HT1080 (cell line): ENCODE measurements at regions not wholly inside any gene's neighbourhood (a gene's known extent, or its start where the extent isn't known, plus 50 kb on each side); places are given as distances from the start of the nearest gene placed in this dataset.

ENCODE experiments used
- DNase-seq: peaks from one replicate; pipeline ENCODE4 v3.0.0-alpha.2; 2015; ENCODE audit warnings: low read depth

GRCh38 chr2:12052796-12053195, 306.4 kb downstream of the LPIN1 start:
- DNase-seq: no peak

DNA sequence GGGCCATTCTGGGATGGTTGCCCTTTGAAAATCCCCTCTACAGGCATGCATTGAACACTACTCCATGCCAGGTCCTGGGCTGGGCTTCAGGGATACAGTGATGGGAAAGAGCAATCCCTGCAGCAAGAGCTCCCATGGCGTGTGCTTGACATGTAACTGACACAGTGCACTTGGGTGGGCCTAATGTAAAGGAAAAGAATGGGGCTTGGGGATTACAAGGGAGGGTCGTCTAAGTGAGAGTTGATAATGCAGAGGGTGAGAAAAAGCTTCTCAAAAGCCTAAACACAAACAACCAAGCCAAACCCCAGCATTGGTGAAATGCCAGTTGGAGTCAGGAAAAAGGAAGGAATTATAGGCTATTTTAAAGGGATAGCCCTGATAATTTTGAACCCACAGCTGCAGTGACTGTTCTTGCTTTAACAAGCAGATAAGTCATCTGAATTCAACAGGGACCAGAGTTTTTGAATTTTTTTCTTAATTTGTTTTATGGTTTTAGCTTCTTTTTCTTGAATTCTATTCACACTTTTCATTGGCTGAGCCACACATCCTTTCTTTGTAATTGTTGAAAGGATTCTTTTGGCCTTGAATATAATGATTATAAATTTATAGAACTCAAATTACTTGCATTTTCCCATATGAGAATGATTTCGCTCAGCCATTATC, 308.7 kb downstream of the LPIN1 start:
- DNase-seq: no peak

- DNase-seq: peak; percentile 91
These were observed 311.2 kb downstream of the LPIN1 start for GRCh38 chr2:12057436-12058166.

GRCh38 chr2:12059616-12060441, 313.4 kb downstream of the LPIN1 start:
- DNase-seq: peak; percentile 71

DNA sequence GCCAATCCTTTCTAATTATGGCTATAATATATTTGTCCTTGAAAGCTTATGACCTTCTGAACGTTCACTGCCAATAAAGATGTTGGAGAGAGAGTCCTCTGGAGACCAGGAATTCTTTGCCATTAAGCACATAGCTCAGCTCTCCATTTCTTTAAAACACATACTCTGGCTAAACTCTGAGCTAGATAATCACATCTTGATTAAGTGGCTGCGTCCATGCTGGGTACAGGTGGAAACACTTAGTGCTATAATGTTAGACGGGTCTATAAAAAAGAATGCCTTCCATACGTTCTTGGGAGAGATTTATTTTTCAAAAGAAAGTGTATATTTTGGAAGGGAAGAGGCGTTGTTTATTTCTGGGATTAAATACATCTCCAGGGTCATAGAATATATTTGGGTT, 314.5 kb downstream of the LPIN1 start:
- DNase-seq: no peak

DNA sequence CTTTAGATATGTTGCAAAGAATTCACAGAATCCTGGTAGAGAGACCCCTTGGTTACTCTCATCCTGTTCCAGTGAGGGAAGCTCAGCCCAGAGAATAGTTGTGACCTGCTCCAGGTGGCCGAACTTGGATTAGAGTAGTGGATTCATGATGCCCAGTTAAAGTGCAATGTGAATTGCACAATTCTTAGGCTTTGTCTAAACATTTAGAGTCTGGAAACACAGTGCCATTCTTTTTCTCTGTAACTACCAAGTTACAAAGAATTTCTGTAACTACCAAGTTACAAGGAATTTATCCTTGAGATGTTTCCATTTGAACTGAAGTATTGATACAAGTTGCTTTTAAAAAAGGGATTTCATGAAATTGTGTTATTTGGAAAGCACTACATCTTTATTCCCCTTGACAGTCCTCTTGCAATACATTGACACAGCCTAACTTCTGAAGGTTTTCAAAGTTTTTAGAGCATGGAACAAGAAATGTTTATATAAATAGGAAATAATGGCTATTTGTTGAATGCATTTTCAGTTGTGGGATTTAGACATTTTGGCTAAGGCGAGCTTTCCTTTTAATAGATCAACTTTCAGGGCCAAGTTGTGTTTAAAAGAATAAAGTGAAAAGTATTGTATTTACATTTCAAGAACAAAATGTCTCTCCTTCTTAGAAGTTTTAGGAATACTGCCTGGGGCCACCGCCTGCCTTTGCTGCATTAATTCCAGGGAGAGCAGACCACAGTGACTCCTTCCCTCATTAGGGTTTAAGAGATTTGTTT, 315.0 kb downstream of the LPIN1 start:
- no peak for DNase-seq

- no peak for DNase-seq
These were observed 315.6 kb downstream of the LPIN1 start for GRCh38 chr2:12062053-12062395.

GRCh38 chr2:12063210-12063609, 316.8 kb downstream of the LPIN1 start:
- no peak for DNase-seq

- DNase-seq: no peak
These were observed 317.7 kb downstream of the LPIN1 start for GRCh38 chr2:12064153-12064552.

GRCh38 chr2:12066116-12066515, 319.7 kb downstream of the LPIN1 start:
- DNase-seq: no peak

GRCh38 chr2:12066986-12067385, 320.6 kb downstream of the LPIN1 start:
- DNase-seq: no peak

DNA sequence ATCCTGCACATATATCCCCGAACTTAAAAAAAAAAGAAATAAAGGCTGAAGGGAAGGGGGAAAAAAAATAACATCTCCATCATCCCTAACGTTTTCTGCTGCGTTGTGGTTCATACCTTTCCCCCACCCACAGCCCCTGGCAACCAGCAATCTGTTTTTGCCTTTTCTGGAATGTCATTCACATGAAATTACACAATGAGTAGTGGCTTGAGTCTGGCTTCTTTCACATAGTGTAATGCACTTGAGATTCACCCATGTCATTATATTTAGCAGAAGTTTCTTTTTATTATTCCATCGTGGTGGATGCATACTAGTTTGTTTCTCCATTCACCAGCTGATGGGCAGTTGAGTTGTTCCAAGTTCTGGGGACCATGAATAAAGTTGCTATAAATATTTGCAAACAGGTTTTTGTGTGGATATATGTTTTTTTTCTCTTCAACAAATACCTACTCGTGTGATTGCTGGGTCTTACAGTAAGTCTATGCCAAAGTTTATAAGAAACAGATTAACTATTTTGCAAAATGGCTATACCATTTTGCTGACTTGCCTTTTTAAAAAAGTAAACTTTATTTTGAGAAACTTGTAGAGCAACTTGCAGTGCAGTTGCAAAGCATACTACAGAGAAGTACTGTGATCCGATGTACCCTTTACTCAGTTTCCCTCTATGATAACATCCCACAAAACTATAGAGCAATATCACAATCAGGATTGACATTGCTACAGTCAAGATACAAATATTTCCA, 322.5 kb downstream of the LPIN1 start:
- no peak for DNase-seq

- no peak for DNase-seq
These were observed 323.7 kb downstream of the LPIN1 start for GRCh38 chr2:12070153-12070552.

DNA sequence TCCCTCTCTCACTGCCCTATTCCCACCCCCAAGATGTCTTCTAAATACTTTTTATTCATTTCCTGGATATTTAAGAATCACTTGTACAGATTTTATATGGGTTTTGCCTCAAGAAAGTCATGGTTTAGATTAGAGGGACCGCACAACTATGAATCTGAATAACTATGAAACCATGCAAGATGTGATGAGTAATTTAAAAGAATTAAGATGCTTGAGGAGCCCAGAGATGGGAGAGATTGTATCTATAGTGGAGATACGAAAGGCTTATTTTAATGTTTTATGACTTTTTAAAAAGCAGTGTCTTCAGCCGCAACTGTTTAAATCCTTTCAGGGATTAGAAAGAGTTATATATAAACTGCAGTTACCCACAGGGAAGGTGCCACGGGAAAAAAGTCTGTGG, 324.1 kb downstream of the LPIN1 start:
- no peak for DNase-seq

GRCh38 chr2:12071318-12071717, 324.9 kb downstream of the LPIN1 start:
- no peak for DNase-seq

GRCh38 chr2:12073217-12073852, 326.9 kb downstream of the LPIN1 start:
- no peak for DNase-seq

DNA sequence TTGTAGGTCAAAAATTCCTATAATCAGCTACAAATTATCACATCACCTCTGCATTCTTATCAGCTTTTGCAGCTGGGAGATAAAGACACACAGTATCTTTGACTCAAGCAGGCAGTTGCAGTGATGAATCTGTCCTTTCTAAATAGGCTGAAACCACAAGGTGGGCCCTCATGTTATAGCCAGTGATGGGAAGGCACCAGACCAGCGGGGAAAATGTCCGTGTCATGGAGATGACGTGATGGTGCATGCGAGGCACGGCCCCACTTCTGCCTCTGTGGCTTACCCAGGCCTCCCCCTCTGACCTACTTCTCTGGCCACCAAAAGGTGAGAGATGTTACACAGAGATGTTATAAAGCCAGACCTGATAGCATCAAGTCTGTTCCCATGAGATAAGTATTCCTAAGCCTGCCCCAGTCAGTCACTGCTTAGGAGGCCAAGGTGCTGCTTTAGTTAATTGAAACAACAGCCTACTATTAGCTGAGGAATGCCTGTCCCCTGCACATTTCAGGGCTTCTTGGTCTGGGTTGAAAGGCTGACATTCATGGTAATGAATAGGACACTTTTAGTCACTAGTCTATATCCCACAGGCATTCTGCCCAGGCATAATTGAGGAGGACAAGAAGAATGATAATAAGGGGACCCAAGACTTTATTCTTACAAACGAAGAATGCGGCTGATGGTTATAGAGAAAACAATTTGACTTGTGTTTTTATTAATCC, 327.9 kb downstream of the LPIN1 start:
- no peak for DNase-seq

- no peak for DNase-seq
These were observed 328.4 kb downstream of the LPIN1 start for GRCh38 chr2:12074845-12075217.

DNA sequence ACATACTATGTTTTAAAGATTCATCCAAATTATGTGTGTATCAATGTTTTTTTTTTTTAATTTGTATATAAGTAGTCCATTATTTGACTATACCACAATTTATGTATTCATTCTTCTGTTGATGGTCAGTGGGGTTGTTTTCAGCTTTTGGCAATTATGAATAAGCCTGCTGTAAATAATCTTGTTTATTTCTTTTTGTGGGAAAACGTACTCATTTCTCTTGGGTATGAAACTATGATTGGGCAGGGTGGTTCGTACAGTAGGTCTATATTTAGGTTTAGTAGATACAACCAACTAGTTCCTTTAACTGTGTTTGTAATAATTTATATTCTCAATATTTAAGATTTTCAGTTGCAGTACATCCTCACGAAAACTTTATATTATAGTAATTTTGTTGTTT, 329.2 kb downstream of the LPIN1 start:
- no peak for DNase-seq

DNA sequence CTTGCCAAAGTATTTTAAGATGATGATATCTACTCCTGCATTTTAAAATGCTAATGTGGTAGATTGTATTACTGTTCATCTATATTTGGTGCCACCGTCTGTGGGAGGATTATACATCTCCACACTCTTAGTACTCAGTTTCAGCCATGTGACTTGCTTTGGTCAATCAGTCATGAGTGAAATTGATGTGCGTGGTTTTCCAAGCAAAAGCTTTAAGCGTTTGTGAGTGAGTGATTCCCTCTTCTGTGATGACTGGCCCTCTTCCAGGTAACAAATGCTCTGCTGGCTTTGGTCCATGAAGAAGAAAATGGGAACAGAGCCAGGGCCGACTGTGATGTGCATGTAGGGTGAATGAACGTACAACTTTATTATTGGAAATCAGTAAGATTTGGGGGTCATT, 330.4 kb downstream of the LPIN1 start:
- DNase-seq: peak; percentile 44
